HEK293 (cell line): ENCODE measurements at regions not wholly inside any gene's neighbourhood (a gene's known extent, or its start where the extent isn't known, plus 50 kb on each side); places are given as distances from the start of the nearest gene placed in this dataset.

Experiments used
- CTCF ChIA-PET: fragments of 350-600 bp; formaldehyde crosslinking; extraction: SDS; loops from one replicate; lab custom pipeline; 2021; ENCODE audit warnings: antibody characterized with exemption; lab: Yijun Ruan, JAX
- POLR2A ChIA-PET: fragments of 300-600 bp; formaldehyde crosslinking; extraction: SDS; loops from one replicate; lab custom pipeline; 2020; ENCODE audit warnings: antibody characterized with exemption, inconsistent platforms; lab: Yijun Ruan, JAX
- H3K27ac ChIP-seq: fragments of 200-500 bp; sonication (Bioruptor generic); 2 replicates; pipeline ENCODE4 v1.5.1; 2014; ENCODE audit warnings: low read depth, low read length, control low read depth, inconsistent platforms; ENCODE audit errors: extremely low read depth
- H3K36me3 ChIP-seq, 2 experiments: fragments of 200-500 bp in 1 of 2; sonication (Bioruptor generic) in 1 of 2; 1 replicate in 1 of 2; 2 replicates in 1 of 2; pipeline ENCODE4 v1.5.1; 2014 to 2017; ENCODE audit warnings: inconsistent platforms in 2 of 2, low read length in 2 of 2; ENCODE audit not compliant: control insufficient read depth in 2 of 2, insufficient read depth in 1 of 2
- H3K4me1 ChIP-seq: fragments of 200-500 bp; sonication (Bioruptor generic); 2 replicates; pipeline ENCODE4 v1.5.1; 2014; ENCODE audit warnings: mild to moderate bottlenecking, low read length, inconsistent platforms; ENCODE audit not compliant: control insufficient read depth, insufficient read depth
- H3K4me3 ChIP-seq: 2 replicates; pipeline ENCODE4 v1.5.1; 2011; ENCODE audit warnings: low read depth, mild to moderate bottlenecking, control low read depth, low read length, moderate library complexity
- H3K9me3 ChIP-seq: fragments of 200-500 bp; sonication (Bioruptor generic); 2 replicates; pipeline ENCODE4 v1.5.1; 2014; ENCODE audit warnings: low read depth, low read length, inconsistent platforms; ENCODE audit not compliant: control insufficient read depth, insufficient read depth
- HOXD13 ChIP-seq: sonication (generic); formaldehyde crosslinking; IDR thresholded peaks from 2 replicates; pipeline ENCODE4 v1.8.0; 2022; ENCODE audit warnings: missing genetic modification reagents, borderline replicate concordance
- KLF8 ChIP-seq: fragments of 450-650 bp; formaldehyde crosslinking; IDR thresholded peaks from 2 replicates; pipeline ENCODE4 v1.5.1; 2016; ENCODE audit warnings: missing biosample characterization, missing genetic modification characterization
- TSHZ1 ChIP-seq: fragments of 450-650 bp; formaldehyde crosslinking; IDR thresholded peaks from 2 replicates; pipeline ENCODE4 v1.5.1; 2016; ENCODE audit warnings: missing biosample characterization, missing genetic modification characterization, borderline replicate concordance
- ZBTB21 ChIP-seq: fragments of 450-650 bp; formaldehyde crosslinking; IDR thresholded peaks from 2 replicates; pipeline ENCODE4 v1.5.1; 2017; ENCODE audit warnings: missing biosample characterization, missing genetic modification characterization
- ZIC2 ChIP-seq: fragments of 450-650 bp; formaldehyde crosslinking; IDR thresholded peaks from 2 replicates; pipeline ENCODE4 v1.5.1; 2016; ENCODE audit warnings: missing biosample characterization, missing genetic modification characterization
- ZNF121 ChIP-seq: fragments of 450-650 bp; formaldehyde crosslinking; IDR thresholded peaks from 2 replicates; pipeline ENCODE4 v1.5.1; 2016; ENCODE audit warnings: missing biosample characterization, missing genetic modification characterization
- ZNF202 ChIP-seq: fragments of 450-650 bp; formaldehyde crosslinking; IDR thresholded peaks from 2 replicates; pipeline ENCODE4 v1.5.1; 2016; ENCODE audit warnings: missing biosample characterization, missing genetic modification characterization, borderline replicate concordance
- ZNF248 ChIP-seq: fragments of 450-650 bp; formaldehyde crosslinking; IDR thresholded peaks from 2 replicates; pipeline ENCODE4 v1.5.1; 2017; ENCODE audit warnings: missing biosample characterization, missing genetic modification characterization
- ZNF302 ChIP-seq: fragments of 450-650 bp; formaldehyde crosslinking; IDR thresholded peaks from 2 replicates; pipeline ENCODE4 v1.5.1; 2016; ENCODE audit warnings: missing biosample characterization, missing genetic modification characterization, low read depth
- ZNF366 ChIP-seq: fragments of 450-650 bp; formaldehyde crosslinking; conservative IDR thresholded peaks from 2 replicates; pipeline ENCODE4 v1.5.1; 2016; ENCODE audit warnings: missing biosample characterization, missing genetic modification characterization
- ZNF391 ChIP-seq: fragments of 450-650 bp; formaldehyde crosslinking; IDR thresholded peaks from 2 replicates; pipeline ENCODE4 v1.5.1; 2016; ENCODE audit warnings: low read depth, missing biosample characterization, missing genetic modification characterization, borderline replicate concordance
- ZNF416 ChIP-seq: fragments of 450-650 bp; formaldehyde crosslinking; IDR thresholded peaks from 2 replicates; pipeline ENCODE4 v1.5.1; 2016; ENCODE audit warnings: missing biosample characterization, missing genetic modification characterization
- ZNF529 ChIP-seq: fragments of 450-650 bp; formaldehyde crosslinking; IDR thresholded peaks from 2 replicates; pipeline ENCODE4 v1.5.1; 2017; ENCODE audit warnings: missing genetic modification characterization, missing biosample characterization; ENCODE audit not compliant: insufficient replicate concordance
- ZNF548 ChIP-seq: fragments of 450-650 bp; formaldehyde crosslinking; IDR thresholded peaks from 2 replicates; pipeline ENCODE4 v1.5.1; 2016; ENCODE audit warnings: missing biosample characterization, missing genetic modification characterization
- TF ChIP-seq, protein P1 (sequence below): fragments of 450-650 bp; formaldehyde crosslinking; IDR thresholded peaks from 2 replicates; pipeline ENCODE4 v1.5.1; 2016; ENCODE audit warnings: missing biosample characterization, missing genetic modification characterization
- TF ChIP-seq, protein P2 (sequence below): fragments of 450-650 bp; formaldehyde crosslinking; IDR thresholded peaks from 2 replicates; pipeline ENCODE4 v1.5.1; 2016; ENCODE audit warnings: missing biosample characterization, missing genetic modification characterization
- TF ChIP-seq, protein P3 (sequence below): fragments of 450-650 bp; formaldehyde crosslinking; IDR thresholded peaks from 2 replicates; pipeline ENCODE4 v1.5.1; 2016; ENCODE audit warnings: missing biosample characterization, missing genetic modification characterization
- TF ChIP-seq, protein P4 (sequence below): fragments of 450-650 bp; formaldehyde crosslinking; IDR thresholded peaks from 2 replicates; pipeline ENCODE4 v1.5.1; 2016; ENCODE audit warnings: missing biosample characterization, missing genetic modification characterization

- ChIA-PET POLR2A (no interaction called here), CTCF (interaction anchor here (1.1 kb wide), 1 partner anchor 9 kb away, joined by 3 read pairs; no protein-coding TSS in a partner anchor)
- Histone ChIP-seq H3K36me3 (no peaks in the 10 kb centered on the region), H3K4me3 (no peak overlapping the region), H3K9me3 (no peaks in the 10 kb centered on the region), H3K4me1 (no peaks in the 10 kb centered on the region), H3K27ac (no peak overlapping the region)
- TF ChIP-seq ZIC2 (peak; percentile 22; the same call in 1 of the 2 replicates), ZNF366 (tag by site-specific recombination) (peak; percentile 90), HOXD13 (CRISPR knock-in tag) (no peak), ZNF391 (tag by site-specific recombination) (no peak), ZNF121 (tag by site-specific recombination) (peak; percentile 29; the same call in 1 of the 2 replicates), ZNF248 (no peak), ZBTB21 (no peak)
These were observed 90.4 kb upstream of the TMCC3 start for GRCh38 chr12:94740601-94741362.

DNA sequence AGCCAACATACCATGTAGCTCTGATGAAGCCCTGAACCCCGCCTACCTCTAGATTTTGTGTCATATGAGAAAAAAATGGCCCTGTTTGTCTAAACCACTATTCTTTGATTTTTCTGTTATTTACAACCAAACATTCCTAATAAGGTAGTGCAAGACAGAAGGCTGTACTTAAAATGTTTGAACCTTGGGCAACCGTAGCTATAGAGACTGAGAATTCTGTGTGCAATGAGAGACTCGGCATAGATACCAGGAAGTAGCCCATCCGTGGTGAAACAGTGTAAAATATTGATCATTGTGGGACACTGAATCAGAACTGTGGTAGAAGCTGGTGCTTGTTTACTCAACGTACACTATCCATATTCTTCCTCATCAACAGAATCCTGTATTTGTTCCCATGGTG, 86.5 kb upstream of the TMCC3 start:
- Histone ChIP-seq H3K36me3 (no peaks in the 10 kb centered on the region), H3K27ac (no peak overlapping the region), H3K9me3 (no peaks in the 10 kb centered on the region), H3K4me3 (no peak overlapping the region), H3K4me1 (no peaks in the 10 kb centered on the region)
- POLR2A ChIA-PET, result interaction anchor here (0.7 kb wide), 1 partner anchor 24 kb away, joined by 3 read pairs; no protein-coding TSS in a partner anchor
- TF ChIP-seq, protein P1, sequence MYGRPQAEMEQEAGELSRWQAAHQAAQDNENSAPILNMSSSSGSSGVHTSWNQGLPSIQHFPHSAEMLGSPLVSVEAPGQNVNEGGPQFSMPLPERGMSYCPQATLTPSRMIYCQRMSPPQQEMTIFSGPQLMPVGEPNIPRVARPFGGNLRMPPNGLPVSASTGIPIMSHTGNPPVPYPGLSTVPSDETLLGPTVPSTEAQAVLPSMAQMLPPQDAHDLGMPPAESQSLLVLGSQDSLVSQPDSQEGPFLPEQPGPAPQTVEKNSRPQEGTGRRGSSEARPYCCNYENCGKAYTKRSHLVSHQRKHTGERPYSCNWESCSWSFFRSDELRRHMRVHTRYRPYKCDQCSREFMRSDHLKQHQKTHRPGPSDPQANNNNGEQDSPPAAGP (tag by site-specific recombination), result no peak
- TF ChIP-seq ZNF302 (tag by site-specific recombination) (no peak), TSHZ1 (tag by site-specific recombination) (no peak), ZNF529 (no peak), ZNF416 (tag by site-specific recombination) (no peak), ZNF202 (tag by site-specific recombination) (no peak), KLF8 (tag by site-specific recombination) (no peak), ZIC2 (no peak), ZNF548 (tag by site-specific recombination) (no peak)
- TF ChIP-seq, protein P2, sequence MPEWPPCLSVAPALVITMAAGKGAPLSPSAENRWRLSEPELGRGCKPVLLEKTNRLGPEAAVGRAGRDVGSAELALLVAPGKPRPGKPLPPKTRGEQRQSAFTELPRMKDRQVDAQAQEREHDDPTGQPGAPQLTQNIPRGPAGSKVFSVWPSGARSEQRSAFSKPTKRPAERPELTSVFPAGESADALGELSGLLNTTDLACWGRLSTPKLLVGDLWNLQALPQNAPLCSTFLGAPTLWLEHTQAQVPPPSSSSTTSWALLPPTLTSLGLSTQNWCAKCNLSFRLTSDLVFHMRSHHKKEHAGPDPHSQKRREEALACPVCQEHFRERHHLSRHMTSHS (tag by site-specific recombination), result no peak
- TF ChIP-seq, protein P3, sequence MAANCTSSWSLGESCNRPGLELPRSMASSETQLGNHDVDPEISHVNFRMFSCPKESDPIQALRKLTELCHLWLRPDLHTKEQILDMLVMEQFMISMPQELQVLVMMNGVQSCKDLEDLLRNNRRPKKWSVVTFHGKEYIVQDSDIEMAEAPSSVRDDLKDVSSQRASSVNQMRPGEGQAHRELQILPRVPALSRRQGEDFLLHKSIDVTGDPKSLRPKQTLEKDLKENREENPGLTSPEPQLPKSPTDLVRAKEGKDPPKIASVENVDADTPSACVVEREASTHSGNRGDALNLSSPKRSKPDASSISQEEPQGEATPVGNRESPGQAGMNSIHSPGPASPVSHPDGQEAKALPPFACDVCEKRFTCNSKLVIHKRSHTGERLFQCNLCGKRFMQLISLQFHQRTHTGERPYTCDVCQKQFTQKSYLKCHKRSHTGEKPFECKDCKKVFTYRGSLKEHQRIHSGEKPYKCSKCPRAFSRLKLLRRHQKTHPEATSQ (tag by site-specific recombination), result no peak
- TF ChIP-seq, protein P4, sequence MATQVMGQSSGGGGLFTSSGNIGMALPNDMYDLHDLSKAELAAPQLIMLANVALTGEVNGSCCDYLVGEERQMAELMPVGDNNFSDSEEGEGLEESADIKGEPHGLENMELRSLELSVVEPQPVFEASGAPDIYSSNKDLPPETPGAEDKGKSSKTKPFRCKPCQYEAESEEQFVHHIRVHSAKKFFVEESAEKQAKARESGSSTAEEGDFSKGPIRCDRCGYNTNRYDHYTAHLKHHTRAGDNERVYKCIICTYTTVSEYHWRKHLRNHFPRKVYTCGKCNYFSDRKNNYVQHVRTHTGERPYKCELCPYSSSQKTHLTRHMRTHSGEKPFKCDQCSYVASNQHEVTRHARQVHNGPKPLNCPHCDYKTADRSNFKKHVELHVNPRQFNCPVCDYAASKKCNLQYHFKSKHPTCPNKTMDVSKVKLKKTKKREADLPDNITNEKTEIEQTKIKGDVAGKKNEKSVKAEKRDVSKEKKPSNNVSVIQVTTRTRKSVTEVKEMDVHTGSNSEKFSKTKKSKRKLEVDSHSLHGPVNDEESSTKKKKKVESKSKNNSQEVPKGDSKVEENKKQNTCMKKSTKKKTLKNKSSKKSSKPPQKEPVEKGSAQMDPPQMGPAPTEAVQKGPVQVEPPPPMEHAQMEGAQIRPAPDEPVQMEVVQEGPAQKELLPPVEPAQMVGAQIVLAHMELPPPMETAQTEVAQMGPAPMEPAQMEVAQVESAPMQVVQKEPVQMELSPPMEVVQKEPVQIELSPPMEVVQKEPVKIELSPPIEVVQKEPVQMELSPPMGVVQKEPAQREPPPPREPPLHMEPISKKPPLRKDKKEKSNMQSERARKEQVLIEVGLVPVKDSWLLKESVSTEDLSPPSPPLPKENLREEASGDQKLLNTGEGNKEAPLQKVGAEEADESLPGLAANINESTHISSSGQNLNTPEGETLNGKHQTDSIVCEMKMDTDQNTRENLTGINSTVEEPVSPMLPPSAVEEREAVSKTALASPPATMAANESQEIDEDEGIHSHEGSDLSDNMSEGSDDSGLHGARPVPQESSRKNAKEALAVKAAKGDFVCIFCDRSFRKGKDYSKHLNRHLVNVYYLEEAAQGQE, result no peak
- CTCF ChIA-PET, result interaction anchor here (0.7 kb wide), 1 partner anchor 235 kb away, joined by 3 read pairs; no protein-coding TSS in a partner anchor
